ENCODE measurements at regions not wholly inside any gene's neighbourhood (a gene's known extent, or its start where the extent isn't known, plus 50 kb on each side); places are given as distances from the start of the nearest gene placed in this dataset.

DNA sequence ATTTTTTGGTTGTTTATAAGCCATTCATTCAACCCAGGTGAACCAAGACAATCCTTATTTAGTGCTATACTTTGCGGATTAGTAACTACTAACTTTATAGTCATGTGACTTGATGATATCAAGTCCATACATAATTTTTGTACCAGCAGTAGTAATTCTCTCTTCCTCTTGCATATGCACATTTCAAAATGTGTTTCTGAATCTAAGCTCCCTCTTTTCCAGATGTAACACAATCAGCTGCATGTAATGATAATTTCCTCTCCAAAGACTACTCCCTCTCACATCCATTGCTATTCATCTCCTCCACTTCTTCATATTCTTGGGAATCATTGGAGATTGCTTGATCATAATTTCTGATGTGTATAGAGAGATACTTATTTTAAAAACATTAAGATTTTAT is 510.1 kb upstream of the CDH18 start:
- no peaks in the 10 kb centered on the region for H3K9me3 ChIP-seq (ENCODE audit: control insufficient read depth, insufficient read depth, low read depth, low read length)
- no peaks in the 10 kb centered on the region for H3K36me3 ChIP-seq (ENCODE audit: control insufficient read depth in 2 of 2, insufficient read depth in 1 of 2, low read length in 2 of 2)
- H3K4me1 ChIP-seq (ENCODE audit: control insufficient read depth, insufficient read depth, low read length) = no peaks in the 10 kb centered on the region
- no peak overlapping the region for H3K4me3 ChIP-seq (ENCODE audit: low read depth, low read length)
- H3K27ac ChIP-seq (ENCODE audit: extremely low read depth, low read depth, low read length) = no peak overlapping the region
- ChIA-PET POLR2A (no interaction called here), CTCF (no interaction called here)
- TF ChIP-seq IKZF3 (tag by site-specific recombination; IDR thresholded peaks at IDR 0.05) (no peak), SALL2 (tag by site-specific recombination; IDR thresholded peaks at IDR 0.05; ENCODE audit: borderline replicate concordance) (no peak), ZNF155 (tag by site-specific recombination; IDR thresholded peaks at IDR 0.05) (no peak), ZNF514 (tag by site-specific recombination; IDR thresholded peaks at IDR 0.05) (no peak), ZNF175 (tag by site-specific recombination; IDR thresholded peaks at IDR 0.05) (no peak), ZNF571 (tag by site-specific recombination; IDR thresholded peaks at IDR 0.05) (no peak), ZNF660 (tag by site-specific recombination; IDR thresholded peaks at IDR 0.05) (no peak), ZNF311 (tag by site-specific recombination; IDR thresholded peaks at IDR 0.05; ENCODE audit: borderline replicate concordance) (no peak), GLI4 (tag by site-specific recombination; IDR thresholded peaks at IDR 0.05) (no peak), MZF1 (tag by site-specific recombination; IDR thresholded peaks at IDR 0.05; ENCODE audit: borderline replicate concordance) (no peak), GLI2 (tag by site-specific recombination; IDR thresholded peaks at IDR 0.05; ENCODE audit: borderline replicate concordance, low read depth) (no peak), ZNF558 (tag by site-specific recombination; IDR thresholded peaks at IDR 0.05) (no peak)
- TF ChIP-seq, protein P1, sequence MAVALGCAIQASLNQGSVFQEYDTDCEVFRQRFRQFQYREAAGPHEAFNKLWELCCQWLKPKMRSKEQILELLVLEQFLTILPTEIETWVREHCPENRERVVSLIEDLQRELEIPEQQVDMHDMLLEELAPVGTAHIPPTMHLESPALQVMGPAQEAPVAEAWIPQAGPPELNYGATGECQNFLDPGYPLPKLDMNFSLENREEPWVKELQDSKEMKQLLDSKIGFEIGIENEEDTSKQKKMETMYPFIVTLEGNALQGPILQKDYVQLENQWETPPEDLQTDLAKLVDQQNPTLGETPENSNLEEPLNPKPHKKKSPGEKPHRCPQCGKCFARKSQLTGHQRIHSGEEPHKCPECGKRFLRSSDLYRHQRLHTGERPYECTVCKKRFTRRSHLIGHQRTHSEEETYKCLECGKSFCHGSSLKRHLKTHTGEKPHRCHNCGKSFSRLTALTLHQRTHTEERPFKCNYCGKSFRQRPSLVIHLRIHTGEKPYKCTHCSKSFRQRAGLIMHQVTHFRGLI (tag by site-specific recombination; IDR thresholded peaks at IDR 0.05) = no peak
- TF ChIP-seq, protein P2, sequence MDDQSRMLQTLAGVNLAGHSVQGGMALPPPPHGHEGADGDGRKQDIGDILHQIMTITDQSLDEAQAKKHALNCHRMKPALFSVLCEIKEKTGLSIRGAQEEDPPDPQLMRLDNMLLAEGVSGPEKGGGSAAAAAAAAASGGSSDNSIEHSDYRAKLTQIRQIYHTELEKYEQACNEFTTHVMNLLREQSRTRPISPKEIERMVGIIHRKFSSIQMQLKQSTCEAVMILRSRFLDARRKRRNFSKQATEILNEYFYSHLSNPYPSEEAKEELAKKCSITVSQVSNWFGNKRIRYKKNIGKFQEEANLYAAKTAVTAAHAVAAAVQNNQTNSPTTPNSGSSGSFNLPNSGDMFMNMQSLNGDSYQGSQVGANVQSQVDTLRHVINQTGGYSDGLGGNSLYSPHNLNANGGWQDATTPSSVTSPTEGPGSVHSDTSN (CRISPR knock-in tag; IDR thresholded peaks at IDR 0.05) = no peak
- TF ChIP-seq, protein P3, sequence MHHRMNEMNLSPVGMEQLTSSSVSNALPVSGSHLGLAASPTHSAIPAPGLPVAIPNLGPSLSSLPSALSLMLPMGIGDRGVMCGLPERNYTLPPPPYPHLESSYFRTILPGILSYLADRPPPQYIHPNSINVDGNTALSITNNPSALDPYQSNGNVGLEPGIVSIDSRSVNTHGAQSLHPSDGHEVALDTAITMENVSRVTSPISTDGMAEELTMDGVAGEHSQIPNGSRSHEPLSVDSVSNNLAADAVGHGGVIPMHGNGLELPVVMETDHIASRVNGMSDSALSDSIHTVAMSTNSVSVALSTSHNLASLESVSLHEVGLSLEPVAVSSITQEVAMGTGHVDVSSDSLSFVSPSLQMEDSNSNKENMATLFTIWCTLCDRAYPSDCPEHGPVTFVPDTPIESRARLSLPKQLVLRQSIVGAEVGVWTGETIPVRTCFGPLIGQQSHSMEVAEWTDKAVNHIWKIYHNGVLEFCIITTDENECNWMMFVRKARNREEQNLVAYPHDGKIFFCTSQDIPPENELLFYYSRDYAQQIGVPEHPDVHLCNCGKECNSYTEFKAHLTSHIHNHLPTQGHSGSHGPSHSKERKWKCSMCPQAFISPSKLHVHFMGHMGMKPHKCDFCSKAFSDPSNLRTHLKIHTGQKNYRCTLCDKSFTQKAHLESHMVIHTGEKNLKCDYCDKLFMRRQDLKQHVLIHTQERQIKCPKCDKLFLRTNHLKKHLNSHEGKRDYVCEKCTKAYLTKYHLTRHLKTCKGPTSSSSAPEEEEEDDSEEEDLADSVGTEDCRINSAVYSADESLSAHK (tag by site-specific recombination; IDR thresholded peaks at IDR 0.05) = no peak
- TF ChIP-seq, protein P4, sequence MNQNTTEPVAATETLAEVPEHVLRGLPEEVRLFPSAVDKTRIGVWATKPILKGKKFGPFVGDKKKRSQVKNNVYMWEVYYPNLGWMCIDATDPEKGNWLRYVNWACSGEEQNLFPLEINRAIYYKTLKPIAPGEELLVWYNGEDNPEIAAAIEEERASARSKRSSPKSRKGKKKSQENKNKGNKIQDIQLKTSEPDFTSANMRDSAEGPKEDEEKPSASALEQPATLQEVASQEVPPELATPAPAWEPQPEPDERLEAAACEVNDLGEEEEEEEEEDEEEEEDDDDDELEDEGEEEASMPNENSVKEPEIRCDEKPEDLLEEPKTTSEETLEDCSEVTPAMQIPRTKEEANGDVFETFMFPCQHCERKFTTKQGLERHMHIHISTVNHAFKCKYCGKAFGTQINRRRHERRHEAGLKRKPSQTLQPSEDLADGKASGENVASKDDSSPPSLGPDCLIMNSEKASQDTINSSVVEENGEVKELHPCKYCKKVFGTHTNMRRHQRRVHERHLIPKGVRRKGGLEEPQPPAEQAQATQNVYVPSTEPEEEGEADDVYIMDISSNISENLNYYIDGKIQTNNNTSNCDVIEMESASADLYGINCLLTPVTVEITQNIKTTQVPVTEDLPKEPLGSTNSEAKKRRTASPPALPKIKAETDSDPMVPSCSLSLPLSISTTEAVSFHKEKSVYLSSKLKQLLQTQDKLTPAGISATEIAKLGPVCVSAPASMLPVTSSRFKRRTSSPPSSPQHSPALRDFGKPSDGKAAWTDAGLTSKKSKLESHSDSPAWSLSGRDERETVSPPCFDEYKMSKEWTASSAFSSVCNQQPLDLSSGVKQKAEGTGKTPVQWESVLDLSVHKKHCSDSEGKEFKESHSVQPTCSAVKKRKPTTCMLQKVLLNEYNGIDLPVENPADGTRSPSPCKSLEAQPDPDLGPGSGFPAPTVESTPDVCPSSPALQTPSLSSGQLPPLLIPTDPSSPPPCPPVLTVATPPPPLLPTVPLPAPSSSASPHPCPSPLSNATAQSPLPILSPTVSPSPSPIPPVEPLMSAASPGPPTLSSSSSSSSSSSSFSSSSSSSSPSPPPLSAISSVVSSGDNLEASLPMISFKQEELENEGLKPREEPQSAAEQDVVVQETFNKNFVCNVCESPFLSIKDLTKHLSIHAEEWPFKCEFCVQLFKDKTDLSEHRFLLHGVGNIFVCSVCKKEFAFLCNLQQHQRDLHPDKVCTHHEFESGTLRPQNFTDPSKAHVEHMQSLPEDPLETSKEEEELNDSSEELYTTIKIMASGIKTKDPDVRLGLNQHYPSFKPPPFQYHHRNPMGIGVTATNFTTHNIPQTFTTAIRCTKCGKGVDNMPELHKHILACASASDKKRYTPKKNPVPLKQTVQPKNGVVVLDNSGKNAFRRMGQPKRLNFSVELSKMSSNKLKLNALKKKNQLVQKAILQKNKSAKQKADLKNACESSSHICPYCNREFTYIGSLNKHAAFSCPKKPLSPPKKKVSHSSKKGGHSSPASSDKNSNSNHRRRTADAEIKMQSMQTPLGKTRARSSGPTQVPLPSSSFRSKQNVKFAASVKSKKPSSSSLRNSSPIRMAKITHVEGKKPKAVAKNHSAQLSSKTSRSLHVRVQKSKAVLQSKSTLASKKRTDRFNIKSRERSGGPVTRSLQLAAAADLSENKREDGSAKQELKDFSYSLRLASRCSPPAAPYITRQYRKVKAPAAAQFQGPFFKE (tag by site-specific recombination; IDR thresholded peaks at IDR 0.05; ENCODE audit: borderline replicate concordance) = no peak
- TF ChIP-seq, protein P5, sequence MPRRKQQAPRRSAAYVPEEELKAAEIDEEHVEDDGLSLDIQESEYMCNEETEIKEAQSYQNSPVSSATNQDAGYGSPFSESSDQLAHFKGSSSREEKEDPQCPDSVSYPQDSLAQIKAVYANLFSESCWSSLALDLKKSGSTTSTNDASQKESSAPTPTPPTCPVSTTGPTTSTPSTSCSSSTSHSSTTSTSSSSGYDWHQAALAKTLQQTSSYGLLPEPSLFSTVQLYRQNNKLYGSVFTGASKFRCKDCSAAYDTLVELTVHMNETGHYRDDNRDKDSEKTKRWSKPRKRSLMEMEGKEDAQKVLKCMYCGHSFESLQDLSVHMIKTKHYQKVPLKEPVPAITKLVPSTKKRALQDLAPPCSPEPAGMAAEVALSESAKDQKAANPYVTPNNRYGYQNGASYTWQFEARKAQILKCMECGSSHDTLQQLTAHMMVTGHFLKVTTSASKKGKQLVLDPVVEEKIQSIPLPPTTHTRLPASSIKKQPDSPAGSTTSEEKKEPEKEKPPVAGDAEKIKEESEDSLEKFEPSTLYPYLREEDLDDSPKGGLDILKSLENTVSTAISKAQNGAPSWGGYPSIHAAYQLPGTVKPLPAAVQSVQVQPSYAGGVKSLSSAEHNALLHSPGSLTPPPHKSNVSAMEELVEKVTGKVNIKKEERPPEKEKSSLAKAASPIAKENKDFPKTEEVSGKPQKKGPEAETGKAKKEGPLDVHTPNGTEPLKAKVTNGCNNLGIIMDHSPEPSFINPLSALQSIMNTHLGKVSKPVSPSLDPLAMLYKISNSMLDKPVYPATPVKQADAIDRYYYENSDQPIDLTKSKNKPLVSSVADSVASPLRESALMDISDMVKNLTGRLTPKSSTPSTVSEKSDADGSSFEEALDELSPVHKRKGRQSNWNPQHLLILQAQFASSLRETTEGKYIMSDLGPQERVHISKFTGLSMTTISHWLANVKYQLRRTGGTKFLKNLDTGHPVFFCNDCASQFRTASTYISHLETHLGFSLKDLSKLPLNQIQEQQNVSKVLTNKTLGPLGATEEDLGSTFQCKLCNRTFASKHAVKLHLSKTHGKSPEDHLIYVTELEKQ (tag by site-specific recombination; IDR thresholded peaks at IDR 0.05; ENCODE audit: borderline replicate concordance) = no peak
- TF ChIP-seq, protein P6, sequence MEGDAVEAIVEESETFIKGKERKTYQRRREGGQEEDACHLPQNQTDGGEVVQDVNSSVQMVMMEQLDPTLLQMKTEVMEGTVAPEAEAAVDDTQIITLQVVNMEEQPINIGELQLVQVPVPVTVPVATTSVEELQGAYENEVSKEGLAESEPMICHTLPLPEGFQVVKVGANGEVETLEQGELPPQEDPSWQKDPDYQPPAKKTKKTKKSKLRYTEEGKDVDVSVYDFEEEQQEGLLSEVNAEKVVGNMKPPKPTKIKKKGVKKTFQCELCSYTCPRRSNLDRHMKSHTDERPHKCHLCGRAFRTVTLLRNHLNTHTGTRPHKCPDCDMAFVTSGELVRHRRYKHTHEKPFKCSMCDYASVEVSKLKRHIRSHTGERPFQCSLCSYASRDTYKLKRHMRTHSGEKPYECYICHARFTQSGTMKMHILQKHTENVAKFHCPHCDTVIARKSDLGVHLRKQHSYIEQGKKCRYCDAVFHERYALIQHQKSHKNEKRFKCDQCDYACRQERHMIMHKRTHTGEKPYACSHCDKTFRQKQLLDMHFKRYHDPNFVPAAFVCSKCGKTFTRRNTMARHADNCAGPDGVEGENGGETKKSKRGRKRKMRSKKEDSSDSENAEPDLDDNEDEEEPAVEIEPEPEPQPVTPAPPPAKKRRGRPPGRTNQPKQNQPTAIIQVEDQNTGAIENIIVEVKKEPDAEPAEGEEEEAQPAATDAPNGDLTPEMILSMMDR (tag by site-specific recombination; IDR thresholded peaks at IDR 0.05) = no peak
